ENCODE measurements at regions not wholly inside any gene's neighbourhood (a gene's known extent, or its start where the extent isn't known, plus 50 kb on each side); places are given as distances from the start of the nearest gene placed in this dataset.

- DNase-seq: no peak
Measured at GRCh38 chr2:200752835-200753234, 58.9 kb upstream of the BZW1 start.

GRCh38 chr2:200756618-200757321 is 54.9 kb upstream of the BZW1 start:
- DNase-seq: peak; percentile 71

- no peak for DNase-seq
Measured at GRCh38 chr2:200757399-200757798, 54.3 kb upstream of the BZW1 start.

- DNase-seq: no peak
Measured at GRCh38 chr2:200758341-200758740, 53.4 kb upstream of the BZW1 start.

- peak; percentile 62 for DNase-seq
Measured at GRCh38 chr2:200761266-200761665, 50.4 kb upstream of the BZW1 start.

All from dermis blood vessel endothelial cell (primary cell).